SK-N-SH (cell line): ENCODE measurements at regions not wholly inside any gene's neighbourhood (a gene's known extent, or its start where the extent isn't known, plus 50 kb on each side); places are given as distances from the start of the nearest gene placed in this dataset.
A peak's percentile ranks its signal among the peaks of the same experiment; 100 is the strongest.

Experiments
- CTCF ChIA-PET: fragments of 300-600, 350-600 bp; formaldehyde crosslinking; extraction: SDS; loops from one replicate; lab custom pipeline; 2021; lab: Yijun Ruan, JAX
- POLR2A ChIA-PET: fragments of 350-600 bp; sonication (Branson Sonifier 250); formaldehyde crosslinking; extraction: SDS; loops from one replicate; lab custom pipeline; 2020; ENCODE audit warnings: antibody characterized with exemption, inconsistent platforms; lab: Yijun Ruan, JAX
- DNase-seq: peaks from one replicate; pipeline ENCODE4 v3.0.0; 2012
- H2AFZ ChIP-seq: fragments of 200-600 bp; sonication (generic); 2 replicates; pipeline ENCODE4 v1.8.1; 2016; ENCODE audit warnings: antibody characterized with exemption, mild to moderate bottlenecking, low read depth
- H3F3A ChIP-seq: fragments of 200-600 bp; sonication (generic); replicated peaks from 2 replicates; pipeline ENCODE3; 2016; ENCODE audit warnings: antibody characterized with exemption, mild to moderate bottlenecking; ENCODE audit not compliant: insufficient read depth
- H3K27ac ChIP-seq, 2 experiments: fragments of 200-500 bp in 1 of 2; fragments of 200-600 bp in 1 of 2; sonication (Bioruptor generic) in 1 of 2; sonication (generic), shearing (Covaris generic) in 1 of 2; 2 replicates each; pipeline versions ENCODE4 v1.5.1 to v1.6.1; 2014 to 2016; ENCODE audit warnings: low read depth in 2 of 2, inconsistent platforms in 1 of 2, low read length in 1 of 2, mild to moderate bottlenecking in 1 of 2, mixed read lengths in 1 of 2
- H3K27me3 ChIP-seq: fragments of 200-600 bp; sonication (generic), shearing (Covaris generic); 2 replicates; pipeline ENCODE4 v1.6.1; 2016; ENCODE audit warnings: mixed run types; ENCODE audit not compliant: insufficient read depth
- H3K36me3 ChIP-seq, 2 experiments: fragments of 200-500 bp in 1 of 2; fragments of 200-600 bp in 1 of 2; sonication (Bioruptor generic) in 1 of 2; sonication (generic) in 1 of 2; replicated peaks in 1 of 2; 2 replicates each; pipeline versions ENCODE3 to v1.5.1; 2014 to 2016; ENCODE audit warnings: low read length in 1 of 2, mild to moderate bottlenecking in 1 of 2; ENCODE audit not compliant: insufficient read depth in 2 of 2, control insufficient read depth in 1 of 2
- H3K4me1 ChIP-seq, 2 experiments: fragments of 200-500 bp in 1 of 2; fragments of 200-600 bp in 1 of 2; sonication (Bioruptor generic) in 1 of 2; sonication (generic), shearing (Covaris generic) in 1 of 2; 2 replicates each; pipeline versions ENCODE4 v1.5.1 to v1.6.1; 2014 to 2016; ENCODE audit warnings: low read depth in 1 of 2, low read length in 1 of 2, mixed run types in 1 of 2; ENCODE audit not compliant: insufficient read depth in 2 of 2, control insufficient read depth in 1 of 2
- H3K4me2 ChIP-seq: fragments of 200-600 bp; sonication (generic), shearing (Covaris generic); 2 replicates; pipeline ENCODE4 v1.6.1; 2017; ENCODE audit warnings: mixed run types
- H3K4me3 ChIP-seq, 2 experiments: fragments of 200-500 bp in 1 of 2; fragments of 200-600 bp in 1 of 2; sonication (Bioruptor generic) in 1 of 2; sonication (generic), shearing (Covaris generic) in 1 of 2; 2 replicates each; pipeline versions ENCODE4 v1.5.1 to v1.8.1; 2014 to 2016; ENCODE audit warnings: low read depth in 2 of 2, inconsistent platforms in 1 of 2, low read length in 1 of 2, mild to moderate bottlenecking in 1 of 2, mixed read lengths in 1 of 2, moderate library complexity in 1 of 2
- H3K79me2 ChIP-seq: fragments of 200-600 bp; sonication (generic); 2 replicates; pipeline ENCODE4 v1.8.1; 2017; ENCODE audit warnings: mild to moderate bottlenecking; ENCODE audit not compliant: insufficient read depth
- H3K9ac ChIP-seq: fragments of 200-600 bp; sonication (generic); 2 replicates; pipeline ENCODE4 v1.6.1; 2017; ENCODE audit warnings: mixed run types
- H3K9me2 ChIP-seq: fragments of 200-600 bp; sonication (generic); 2 replicates; pipeline ENCODE4 v1.6.1; 2017; ENCODE audit warnings: mixed run types
- H3K9me3 ChIP-seq: fragments of 200-600 bp; sonication (generic); 2 replicates; pipeline ENCODE4 v1.6.1; 2017; ENCODE audit warnings: mixed run types, mild to moderate bottlenecking, moderate library complexity
- H4K20me1 ChIP-seq: fragments of 200-600 bp; sonication (generic); 2 replicates; pipeline ENCODE4 v1.6.1; 2017; ENCODE audit warnings: mild to moderate bottlenecking, mixed run types; ENCODE audit not compliant: insufficient read depth
- CTCF ChIP-seq: fragments of 200-600 bp; sonication (generic); IDR thresholded peaks from 2 replicates; pipeline ENCODE4 v1.6.1; 2017; ENCODE audit warnings: antibody characterized with exemption, mild to moderate bottlenecking, moderate library complexity
- FOSL2 ChIP-seq: IDR thresholded peaks from 2 replicates; pipeline ENCODE4 v1.4.0; 2012; ENCODE audit warnings: low read depth, mild to moderate bottlenecking, moderate library complexity, borderline replicate concordance
- GABPA ChIP-seq: IDR thresholded peaks from 2 replicates; pipeline ENCODE4 v1.4.0; 2012; ENCODE audit warnings: low read depth, mild to moderate bottlenecking
- IRF3 ChIP-seq: fragments of 150-350 bp; IDR thresholded peaks from 2 replicates; pipeline ENCODE4 v1.6.1; 2016; ENCODE audit warnings: mild to moderate bottlenecking, low read depth, low read length
- JUND ChIP-seq: IDR thresholded peaks from 2 replicates; pipeline ENCODE4 v1.4.0; 2012
- MXI1 ChIP-seq: IDR thresholded peaks from 2 replicates; pipeline ENCODE4 v1.6.1; 2012; ENCODE audit warnings: mild to moderate bottlenecking, low read depth, low read length, improper control_type of control experiment
- NFIC ChIP-seq: IDR thresholded peaks from 2 replicates; pipeline ENCODE4 v1.4.0; 2012; ENCODE audit warnings: borderline replicate concordance
- NRF1 ChIP-seq: IDR thresholded peaks from 2 replicates; pipeline ENCODE4 v1.6.1; 2012; ENCODE audit warnings: low read depth, mild to moderate bottlenecking, low read length
- POLR2AphosphoS5 ChIP-seq: IDR thresholded peaks from 2 replicates; pipeline ENCODE4 v1.6.1; 2012; ENCODE audit warnings: low read depth, low read length
- RAD21 ChIP-seq: IDR thresholded peaks from 2 replicates; pipeline ENCODE4 v1.6.1; 2012; ENCODE audit warnings: mild to moderate bottlenecking, low read length
- REST ChIP-seq: IDR thresholded peaks from 2 replicates; pipeline ENCODE4 v1.6.1; 2012; ENCODE audit warnings: mild to moderate bottlenecking, low read depth, low read length, moderate library complexity
- RFX5 ChIP-seq: IDR thresholded peaks from 2 replicates; pipeline ENCODE4 v1.6.1; 2012; ENCODE audit warnings: mild to moderate bottlenecking, improper control_type of control experiment, low read length
- RXRA ChIP-seq: IDR thresholded peaks from 2 replicates; pipeline ENCODE4 v1.4.0; 2012; ENCODE audit warnings: low read depth, mild to moderate bottlenecking, borderline replicate concordance
- SMC3 ChIP-seq: IDR thresholded peaks from 2 replicates; pipeline ENCODE4 v1.6.1; 2012; ENCODE audit warnings: low read depth, low read length, improper control_type of control experiment
- USF1 ChIP-seq: IDR thresholded peaks from 2 replicates; pipeline ENCODE4 v1.4.0; 2012; ENCODE audit warnings: low read depth, borderline replicate concordance
- USF2 ChIP-seq: fragments of 150-350 bp; IDR thresholded peaks from 2 replicates; pipeline ENCODE4 v1.6.1; 2017; ENCODE audit warnings: antibody characterized with exemption, low read length, low read depth, borderline replicate concordance
- WGBS: methylation state at CpG from one replicate; pipeline ENCODE4 v1.1.6; 2017; ENCODE audit warnings: low lambda C conversion rate; 5-methylcytosine and 5-hydroxymethylcytosine counted together

- peak; percentile 67 for DNase-seq
- no peaks in the 10 kb centered on the region for H3K36me3 ChIP-seq
- H3K9me2 ChIP-seq = no peaks in the 10 kb centered on the region
- H3K79me2 ChIP-seq = no peaks in the 10 kb centered on the region
- ChIA-PET POLR2A (no interaction called here), CTCF (interaction anchor here (0.6 to 2.1 kb wide), 15 partner anchors 8 to 1491 kb away, joined by 3 to 11 read pairs (median 4); no protein-coding TSS in a partner anchor)
- no peak overlapping the region for H3K4me3 ChIP-seq
- no peak overlapping the region for H3K27ac ChIP-seq
- no peaks in the 10 kb centered on the region for H3F3A ChIP-seq
- H3K4me2 ChIP-seq = no peak overlapping the region
- H4K20me1 ChIP-seq = no peaks in the 10 kb centered on the region
- H2AFZ ChIP-seq = no peak overlapping the region
- H3K4me1 ChIP-seq = no peaks in the 10 kb centered on the region
- 14% methylated on average over 16 of the region's 16 CpGs for WGBS
- no peaks in the 10 kb centered on the region for H3K9me3 ChIP-seq
- no peak overlapping the region for H3K9ac ChIP-seq
- no peaks in the 10 kb centered on the region for H3K27me3 ChIP-seq
- no peak for TF ChIP-seq REST
- TF ChIP-seq CTCF = peak; percentile 66
- TF ChIP-seq SMC3 = peak; percentile 62; the same call in 1 of the 2 replicates
- peak; percentile 80 for TF ChIP-seq RAD21
- no peak for TF ChIP-seq IRF3
- TF ChIP-seq POLR2AphosphoS5 = no peak
- no peak for TF ChIP-seq NRF1
Measured at GRCh38 chr16:8173111-8173644, 417.1 kb downstream of the TMEM114 start.

GRCh38 chr16:8172551-8172950 lies 417.8 kb downstream of the TMEM114 start:
- no peak for DNase-seq
- H3K27me3 ChIP-seq = no peaks in the 10 kb centered on the region
- H3K4me1 ChIP-seq = no peaks in the 10 kb centered on the region
- H3K4me3 ChIP-seq = no peak overlapping the region
- H3K36me3 ChIP-seq = no peaks in the 10 kb centered on the region
- 47% methylated on average over 7 of the region's 7 CpGs for WGBS
- no peak overlapping the region for H3K4me2 ChIP-seq
- ChIA-PET CTCF (interaction anchor here (0.6 to 2.1 kb wide), 15 partner anchors 9 to 1490 kb away, joined by 3 to 11 read pairs (median 4); no protein-coding TSS in a partner anchor), POLR2A (no interaction called here)
- no peaks in the 10 kb centered on the region for H3K9me3 ChIP-seq
- no peaks in the 10 kb centered on the region for H3K79me2 ChIP-seq
- H3F3A ChIP-seq = no peaks in the 10 kb centered on the region
- H3K9me2 ChIP-seq = no peaks in the 10 kb centered on the region
- H2AFZ ChIP-seq = no peak overlapping the region
- no peak overlapping the region for H3K27ac ChIP-seq
- no peaks in the 10 kb centered on the region for H4K20me1 ChIP-seq
- no peak overlapping the region for H3K9ac ChIP-seq
- TF ChIP-seq MXI1 (no peak), USF1 (no peak), RXRA (no peak), SMC3 (no peak), USF2 (no peak), RFX5 (no peak), FOSL2 (no peak), JUND (no peak), CTCF (no peak), NFIC (no peak), GABPA (no peak)
